IMR-90 (cell line): ENCODE measurements at regions not wholly inside any gene's neighbourhood (a gene's known extent, or its start where the extent isn't known, plus 50 kb on each side); places are given as distances from the start of the nearest gene placed in this dataset.

ENCODE experiments used
- ATAC-seq: fragments of 200-7000 bp; cut with Tn5 transposase; 2 replicates; pipeline ENCODE4 v1.9.1; 2020; ENCODE audit warnings: low read depth, mild to moderate bottlenecking, moderate library complexity
- BruUV-seq: library from RNA; stranded (reverse); fragments of 400-500 nt; replicated peaks from 2 replicates; lab custom pipeline; 2021; lab: Mats Ljungman, UMichigan
- CTCF ChIA-PET: fragments of 300-600 bp; formaldehyde crosslinking; extraction: SDS; loops from one replicate; lab custom pipeline; 2021; ENCODE audit warnings: antibody characterized with exemption; lab: Yijun Ruan, JAX
- POLR2A ChIA-PET: fragments of 300-600 bp; sonication (Branson Sonifier 250); formaldehyde crosslinking; loops from one replicate; lab custom pipeline; 2022; ENCODE audit warnings: antibody characterized with exemption; ENCODE audit not compliant: unreplicated experiment; lab: Charles Lee
- DNase-seq: peaks from one replicate; pipeline ENCODE4 v3.0.0; 2013
- H2AFZ ChIP-seq: replicated peaks from 2 replicates; pipeline ENCODE3; 2013; ENCODE audit warnings: low read length, mild to moderate bottlenecking; ENCODE audit not compliant: poor library complexity
- H2AK5ac ChIP-seq: 2 replicates; pipeline ENCODE4 v1.6.1; 2013; ENCODE audit warnings: low read depth, low read length, inconsistent platforms
- H2AK9ac ChIP-seq: replicated peaks from 2 replicates; pipeline ENCODE3; 2013; ENCODE audit warnings: mild to moderate bottlenecking, low read depth, low read length, moderate library complexity; ENCODE audit not compliant: poor library complexity
- H2BK120ac ChIP-seq: 2 replicates; pipeline ENCODE4 v1.6.1; 2013; ENCODE audit warnings: low read depth, low read length, inconsistent platforms
- H2BK15ac ChIP-seq: 3 replicates; pipeline ENCODE4 v1.6.1; 2013; ENCODE audit warnings: low read depth, low read length, inconsistent platforms
- H2BK20ac ChIP-seq: 2 replicates; pipeline ENCODE4 v1.6.1; 2013; ENCODE audit warnings: low read depth, mild to moderate bottlenecking, inconsistent platforms, low read length, moderate library complexity
- H2BK5ac ChIP-seq: 2 replicates; pipeline ENCODE4 v1.6.1; 2013; ENCODE audit warnings: mild to moderate bottlenecking, low read depth, low read length, inconsistent platforms; ENCODE audit not compliant: poor library complexity, severe bottlenecking
- H3K14ac ChIP-seq: replicated peaks from 2 replicates; pipeline ENCODE4 v1.6.1; 2013; ENCODE audit warnings: low read depth, low read length, inconsistent platforms
- H3K18ac ChIP-seq: 2 replicates; pipeline ENCODE4 v1.6.1; 2013; ENCODE audit warnings: low read depth, low read length, control low read depth
- H3K23ac ChIP-seq: 2 replicates; pipeline ENCODE4 v1.6.1; 2013; ENCODE audit warnings: low read depth, low read length, inconsistent platforms
- H3K27ac ChIP-seq: 2 replicates; pipeline ENCODE4 v1.5.1; 2013; ENCODE audit warnings: mild to moderate bottlenecking, control low read depth, low read length; ENCODE audit not compliant: insufficient read depth
- H3K27me3 ChIP-seq: 2 replicates; pipeline ENCODE4 v1.6.1; 2013; ENCODE audit warnings: low read length; ENCODE audit not compliant: control insufficient read depth, insufficient read depth
- H3K36me3 ChIP-seq: 2 replicates; pipeline ENCODE4 v1.6.1; 2013; ENCODE audit warnings: low read length, mixed read lengths; ENCODE audit not compliant: control insufficient read depth, insufficient read depth
- H3K4ac ChIP-seq: 2 replicates; pipeline ENCODE4 v1.6.1; 2013; ENCODE audit warnings: low read depth, low read length, inconsistent platforms
- H3K4me1 ChIP-seq: 2 replicates; pipeline ENCODE4 v1.6.1; 2013; ENCODE audit warnings: low read length, mixed read lengths; ENCODE audit not compliant: control insufficient read depth, insufficient read depth
- H3K4me2 ChIP-seq: 2 replicates; pipeline ENCODE4 v1.6.1; 2013; ENCODE audit warnings: low read depth, mild to moderate bottlenecking, control low read depth, low read length, moderate library complexity
- H3K4me3 ChIP-seq: 2 replicates; pipeline ENCODE4 v1.5.1; 2013; ENCODE audit warnings: low read depth, mild to moderate bottlenecking, control low read depth, low read length, moderate library complexity; ENCODE audit not compliant: insufficient read depth
- H3K56ac ChIP-seq: 2 replicates; pipeline ENCODE4 v1.6.1; 2013; ENCODE audit warnings: low read length, inconsistent platforms; ENCODE audit not compliant: insufficient read depth; ENCODE audit errors: extremely low read depth
- H3K79me1 ChIP-seq, 2 experiments: 2 replicates each; pipeline ENCODE4 v1.6.1; 2013; ENCODE audit warnings: low read length in 2 of 2, inconsistent platforms in 1 of 2, low read depth in 1 of 2
- H3K9ac ChIP-seq: 2 replicates; pipeline ENCODE4 v1.6.1; 2013; ENCODE audit warnings: low read depth, low read length, control low read depth
- H3K9me1 ChIP-seq: 2 replicates; pipeline ENCODE4 v1.6.1; 2013; ENCODE audit warnings: low read length, inconsistent platforms; ENCODE audit not compliant: insufficient read depth
- H3K9me3 ChIP-seq: 2 replicates; pipeline ENCODE4 v1.6.1; 2013; ENCODE audit warnings: low read length; ENCODE audit not compliant: control insufficient read depth, insufficient read depth
- H4K20me1 ChIP-seq: 2 replicates; pipeline ENCODE4 v1.6.1; 2013; ENCODE audit warnings: low read length, inconsistent platforms; ENCODE audit not compliant: insufficient read depth
- H4K5ac ChIP-seq: 2 replicates; pipeline ENCODE4 v1.6.1; 2013; ENCODE audit warnings: mild to moderate bottlenecking, low read depth, low read length, control low read depth
- H4K8ac ChIP-seq, 2 experiments: 2 replicates each; pipeline ENCODE4 v1.6.1; 2013; ENCODE audit warnings: low read depth in 2 of 2, low read length in 2 of 2, control low read depth in 1 of 2, inconsistent platforms in 1 of 2
- H4K91ac ChIP-seq: 2 replicates; pipeline ENCODE4 v1.6.1; 2013; ENCODE audit warnings: low read depth, low read length, inconsistent platforms; ENCODE audit not compliant: insufficient read depth
- BHLHE40 ChIP-seq: fragments of 150-350 bp; IDR thresholded peaks from 2 replicates; pipeline ENCODE4 v1.6.1; 2016; ENCODE audit warnings: mild to moderate bottlenecking, low read depth, low read length
- CHD1 ChIP-seq: IDR thresholded peaks from 2 replicates; pipeline ENCODE4 v1.6.1; 2012; ENCODE audit warnings: low read depth, low read length, improper control_type of control experiment
- CTCF ChIP-seq: conservative IDR thresholded peaks from 2 replicates; pipeline ENCODE4 v1.5.1; 2012; ENCODE audit warnings: mild to moderate bottlenecking, low read depth, low read length, improper control_type of control experiment
- ELK1 ChIP-seq: fragments of 150-350 bp; IDR thresholded peaks from 2 replicates; pipeline ENCODE4 v1.6.1; 2016; ENCODE audit warnings: low read depth, mild to moderate bottlenecking, low read length, moderate library complexity, borderline replicate concordance
- FOS ChIP-seq: fragments of 150-350 bp; IDR thresholded peaks from 2 replicates; pipeline ENCODE4 v1.6.1; 2016; ENCODE audit warnings: low read depth, low read length
- MAFK ChIP-seq: IDR thresholded peaks from 2 replicates; pipeline ENCODE4 v1.6.1; 2012; ENCODE audit warnings: low read depth, low read length, improper control_type of control experiment
- MAZ ChIP-seq: IDR thresholded peaks from 2 replicates; pipeline ENCODE4 v1.6.1; 2012; ENCODE audit warnings: low read depth, mild to moderate bottlenecking, low read length, improper control_type of control experiment, moderate library complexity, borderline replicate concordance
- MXI1 ChIP-seq: IDR thresholded peaks from 2 replicates; pipeline ENCODE4 v1.6.1; 2012; ENCODE audit warnings: low read depth, mild to moderate bottlenecking, low read length, moderate library complexity, borderline replicate concordance
- NFE2L2 ChIP-seq: fragments of 150-350 bp; IDR thresholded peaks from 2 replicates; pipeline ENCODE4 v1.6.1; 2016; ENCODE audit warnings: low read depth, mild to moderate bottlenecking, low read length
- POLR2A ChIP-seq: IDR thresholded peaks from 2 replicates; pipeline ENCODE4 v1.6.1; 2012; ENCODE audit warnings: mild to moderate bottlenecking, low read depth, low read length
- RAD21 ChIP-seq: IDR thresholded peaks from 2 replicates; pipeline ENCODE4 v1.6.1; 2012; ENCODE audit warnings: low read length, improper control_type of control experiment
- SMC3 ChIP-seq: fragments of 150-350 bp; IDR thresholded peaks from 2 replicates; pipeline ENCODE4 v1.6.1; 2016; ENCODE audit warnings: low read depth, mild to moderate bottlenecking, antibody characterized with exemption, low read length, moderate library complexity
- WGBS, 2 experiments: methylation state at CpG; one replicate each; pipeline versions ENCODE4 v1.1.5 to v1.1.7; 2013; ENCODE audit warnings: missing lambda C conversion rate in 2 of 2; ENCODE audit not compliant: insufficient read length in 1 of 2; ENCODE audit errors: extremely low coverage in 2 of 2; 5-methylcytosine and 5-hydroxymethylcytosine counted together
- dilution Hi-C: fragments of 300-500 bp; cut with HindIII; formaldehyde crosslinking; loops from one replicate; pipeline ENCODE4 v1.14.3; 2018; ENCODE audit warnings: low sequenced_read_pairs; ENCODE audit not compliant: unreplicated experiment
- in situ Hi-C: fragments of 300-500 bp; cut with MboI; formaldehyde crosslinking; loops from 3 replicates; pipeline ENCODE4 v1.14.3; 2019; ENCODE audit warnings: low sequenced_read_pairs, inconsistent platforms, mixed read lengths
- intact Hi-C: fragments of 100-400 bp; cut with micrococcal nuclease; formaldehyde crosslinking; loops from 2 replicates; pipeline ENCODE4 v1.10.0; 2022

GRCh38 chr4:16278178-16278577, 51.9 kb upstream of the TAPT1 start:
- H3K14ac ChIP-seq, result no peak overlapping the region
- ATAC-seq (no peak), DNase-seq (no peak)
- no peaks in the 10 kb centered on the region for H4K20me1 ChIP-seq
- TF ChIP-seq NFE2L2 (no peak), CHD1 (no peak), BHLHE40 (no peak), FOS (no peak), MAFK (no peak), SMC3 (no peak), MXI1 (no peak), MAZ (no peak), ELK1 (no peak), CTCF (peak; percentile 42), RAD21 (peak; percentile 31), POLR2A (no peak)
- no CpG with 5 or more reads among the region's 1 CpG for WGBS, 2 experiments
- no peak overlapping the region for H2BK5ac ChIP-seq
- no peak overlapping the region for H3K4ac ChIP-seq
- no peaks in the 10 kb centered on the region for H3K79me1 ChIP-seq
- no peaks in the 10 kb centered on the region for H3K9me1 ChIP-seq
- no peak overlapping the region for H4K8ac ChIP-seq
- no peak overlapping the region for H2BK20ac ChIP-seq
- H3K4me1 ChIP-seq, result no peaks in the 10 kb centered on the region
- peaks cover 6% of the 10 kb centered on the region; the same call in 1 of the 2 replicates for H3K9me3 ChIP-seq
- ChIA-PET POLR2A (no interaction called here), CTCF (interaction anchor here (0.5 to 0.6 kb wide), 2 partner anchors 248 to 1411 kb away, joined by 3 read pairs; no protein-coding TSS in a partner anchor)
- H2AK9ac ChIP-seq, result no peak overlapping the region
- dilution Hi-C loops (no loop called here), in situ Hi-C loops (loop anchor here (25.0 kb wide), 1 partner anchor 509 kb away; no protein-coding TSS in a partner anchor), intact Hi-C loops (no loop called here)
- no TSS peak for BruUV-seq
- H3K18ac ChIP-seq, result no peak overlapping the region
- H2AK5ac ChIP-seq, result no peak overlapping the region
- H4K5ac ChIP-seq, result no peak overlapping the region
- H3K4me3 ChIP-seq, result no peak overlapping the region
- no peak overlapping the region for H4K91ac ChIP-seq
- H2AFZ ChIP-seq, result no peak overlapping the region
- H2BK15ac ChIP-seq, result no peak overlapping the region
- no peak overlapping the region for H3K56ac ChIP-seq
- H2BK120ac ChIP-seq, result no peak overlapping the region
- H3K9ac ChIP-seq, result no peak overlapping the region
- no peak overlapping the region for H3K27ac ChIP-seq
- no peaks in the 10 kb centered on the region for H3K36me3 ChIP-seq
- H3K4me2 ChIP-seq, result no peak overlapping the region
- H3K23ac ChIP-seq, result no peak overlapping the region
- H3K27me3 ChIP-seq, result peaks cover 9% of the 10 kb centered on the region
